ENCODE measurements at regions not wholly inside any gene's neighbourhood (a gene's known extent, or its start where the extent isn't known, plus 50 kb on each side); places are given as distances from the start of the nearest gene placed in this dataset.
A peak's percentile ranks its signal among the peaks of the same experiment; 100 is the strongest.

GRCh38 chr4:56241500-56241899 lies 145.8 kb downstream of the AASDH start:
- FAIRE-seq (peak; percentile 69), ATAC-seq (peak; percentile 82), DNase-seq (ENCODE audit: low spot score) (peak; percentile 80)
- ChIA-PET POLR2A (no interaction called here), CTCF (ENCODE audit: low intra/inter-chr PET ratio, low total read pairs) (no interaction called here)
- Histone ChIP-seq H2AFZ (ENCODE audit: low read length) (no peak overlapping the region), H3K27ac (ENCODE audit: extremely low read length, insufficient read depth, low read length) (peak overlapping the region; percentile 65), H3K4me1 (ENCODE audit: insufficient read depth, low read length) (peaks cover 83% of the 10 kb centered on the region), H3K79me2 (ENCODE audit: insufficient read depth, low read length) (no peaks in the 10 kb centered on the region), H3K9ac (ENCODE audit: insufficient read depth, low read depth, low read length) (peak overlapping the region; percentile 38), H3K4me3 (replicated peaks in 1 of 3; ENCODE audit: insufficient read depth in 1 of 3, low read depth in 2 of 3, low read length in 3 of 3) (peak overlapping the region; percentile 28 to 43 (median 29); a peak in 4 of 6 replicates), H3K4me2 (ENCODE audit: low read depth, low read length) (peak overlapping the region; percentile 60), H4K20me1 (ENCODE audit: insufficient read depth, low read length) (no peaks in the 10 kb centered on the region), H3K36me3 (replicated peaks in 1 of 2; ENCODE audit: control insufficient read depth in 1 of 2, insufficient read depth in 2 of 2, low read length in 2 of 2) (no peaks in the 10 kb centered on the region), H3K27me3 (ENCODE audit: control insufficient read depth in 1 of 2, insufficient read depth in 2 of 2, low read length in 2 of 2) (no peaks in the 10 kb centered on the region), H3K9me3 (ENCODE audit: low read length) (no peaks in the 10 kb centered on the region)
- in situ Hi-C loops (cut with HindIII; ENCODE audit: extremely low pct_ligation_motif_present, low pct_unique_long_range_greater_than_20kb) = no loop called here
- intact Hi-C loops (cut with micrococcal nuclease; ENCODE audit: unreplicated experiment) = loop anchor here (5.0 kb wide), 2 partner anchors 61 to 114 kb away; no protein-coding TSS in a partner anchor
- no TSS peak for BruUV-seq (replicated peaks)
- WGBS (ENCODE audit: low lambda C conversion rate) = 19% methylated on average over 6 of the region's 6 CpGs
- TF ChIP-seq MED1 (CRISPR knock-in tag; IDR thresholded peaks at IDR 0.05) (peak; percentile 56), HOMEZ (CRISPR knock-in tag; IDR thresholded peaks at IDR 0.05; ENCODE audit: low read depth) (peak; percentile 51; the same call in 1 of the 2 replicates), ZNF281 (CRISPR knock-in tag; IDR thresholded peaks at IDR 0.05; ENCODE audit: borderline replicate concordance) (peak; percentile 44; the same call in 1 of the 2 replicates), BHLHE40 (IDR thresholded peaks at IDR 0.05; ENCODE audit: low read length) (peak; percentile 61), MIXL1 (CRISPR knock-in tag; IDR thresholded peaks at IDR 0.05) (peak; percentile 57; the same call in 1 of the 2 replicates), ELF3 (CRISPR knock-in tag; IDR thresholded peaks at IDR 0.05) (peak; percentile 59; the same call in 1 of the 2 replicates), ZNF326 (CRISPR knock-in tag; IDR thresholded peaks at IDR 0.05; ENCODE audit: borderline replicate concordance) (no peak), IKZF4 (CRISPR knock-in tag; IDR thresholded peaks at IDR 0.05; ENCODE audit: borderline replicate concordance, low read depth, not compliant biosample characterization) (no peak), RARA (CRISPR knock-in tag; IDR thresholded peaks at IDR 0.05) (peak; percentile 54), ARID3A (IDR thresholded peaks at IDR 0.05; ENCODE audit: low read depth, low read length) (0 out of 2 replicates have a peak, but pooled peaks have one; percentile 33), EP300 (IDR thresholded peaks at IDR 0.05; ENCODE audit: low read depth in 2 of 2, low read length in 2 of 2) (peak in 1 of 2 experiments; percentile 73; a peak in 2 of 4 replicates), EP300 (CRISPR knock-in tag; IDR thresholded peaks at IDR 0.05; ENCODE audit: borderline replicate concordance) (no peak), ZNF597 (CRISPR knock-in tag; IDR thresholded peaks at IDR 0.05) (no peak), TEAD3 (CRISPR knock-in tag; optimal IDR thresholded peaks at IDR 0.05; ENCODE audit: borderline replicate concordance) (peak; percentile 90), HOXA7 (CRISPR knock-in tag; IDR thresholded peaks at IDR 0.05) (no peak), BCL6 (CRISPR knock-in tag; IDR thresholded peaks at IDR 0.05) (peak; percentile 60; the same call in 1 of the 2 replicates)
- TF ChIP-seq, protein P1, sequence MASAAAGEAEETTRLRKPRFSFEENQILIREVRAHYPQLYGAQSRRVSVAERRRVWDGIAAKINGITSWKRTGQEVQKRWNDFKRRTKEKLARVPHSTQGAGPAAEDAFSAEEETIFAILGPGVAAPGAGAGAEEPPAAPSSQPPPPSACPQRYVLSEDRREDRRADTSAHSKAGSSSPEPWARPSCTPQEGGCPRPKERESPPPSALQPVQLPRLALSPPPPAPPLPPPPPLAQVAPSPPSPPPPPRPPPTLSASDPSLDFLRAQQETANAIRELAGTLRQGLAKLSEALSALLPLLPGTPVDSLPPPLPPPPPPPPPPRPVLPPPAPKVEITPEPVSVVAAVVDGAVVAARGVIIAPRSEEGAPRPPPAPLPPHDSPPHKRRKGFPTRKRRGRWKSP (CRISPR knock-in tag; IDR thresholded peaks at IDR 0.05) = no peak

Measured in HepG2 (cell line).